ENCODE measurements at regions not wholly inside any gene's neighbourhood (a gene's known extent, or its start where the extent isn't known, plus 50 kb on each side); places are given as distances from the start of the nearest gene placed in this dataset.

DNA sequence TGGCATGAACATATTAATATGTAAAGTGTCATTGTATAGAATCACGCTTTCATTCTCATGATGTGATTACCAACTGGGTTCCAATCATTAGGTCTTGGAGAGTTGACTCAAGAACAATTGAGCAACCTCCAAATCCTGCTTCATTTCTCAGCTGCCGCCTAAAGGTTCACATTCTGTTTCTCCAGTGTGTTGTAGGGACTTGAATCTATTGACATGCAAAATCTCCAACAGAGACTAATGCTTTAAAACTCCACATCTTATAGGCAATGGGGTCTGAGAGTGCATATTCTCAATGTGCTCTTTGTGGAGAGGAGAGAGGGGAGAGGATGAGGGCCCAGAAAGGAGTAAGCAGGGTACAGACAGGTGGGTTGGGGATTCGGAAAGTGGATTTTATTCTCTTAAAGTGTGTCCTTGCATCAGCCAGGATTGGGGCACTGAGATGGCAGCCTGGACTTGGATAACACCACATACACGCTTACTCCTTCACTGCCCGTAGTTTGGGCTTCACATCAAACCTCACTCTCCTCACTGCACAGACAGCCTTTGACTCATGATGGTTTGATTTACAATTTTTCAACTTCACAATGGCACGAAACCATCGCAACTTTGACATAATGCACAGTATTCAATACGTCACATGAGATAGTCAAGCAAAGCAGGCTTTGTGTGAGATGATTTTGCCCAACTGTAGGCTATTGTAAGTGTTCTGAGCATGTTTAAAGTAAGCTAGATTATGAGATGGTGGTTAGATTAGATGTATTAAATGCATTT is 241.3 kb upstream of the IRS2 start:
- H2AK5ac ChIP-seq (ENCODE audit: low read depth, low read length) = no peak overlapping the region
- no peaks in the 10 kb centered on the region for H3K79me1 ChIP-seq (ENCODE audit: low read depth, low read length)
- H3K56ac ChIP-seq (replicated peaks; ENCODE audit: insufficient read length, low read depth, low read length) = no peak overlapping the region
- no peak overlapping the region for H3K9ac ChIP-seq (replicated peaks in 1 of 4; ENCODE audit: extremely low read depth in 1 of 4, low read depth in 3 of 4, low read length in 3 of 4)
- H2BK15ac ChIP-seq (ENCODE audit: low read length) = no peak overlapping the region
- H3K36me3 ChIP-seq (ENCODE audit: control insufficient read depth in 2 of 4, insufficient read depth in 4 of 4, low read length in 3 of 4) = no peaks in the 10 kb centered on the region
- H3K9me3 ChIP-seq (ENCODE audit: insufficient read depth in 2 of 2, low read depth in 1 of 2, low read length in 1 of 2) = no peaks in the 10 kb centered on the region
- no peaks in the 10 kb centered on the region for H3K79me2 ChIP-seq (ENCODE audit: control insufficient read depth in 1 of 2, insufficient read depth in 2 of 2, low read length in 2 of 2)
- peak overlapping the region; percentile 74; the same call in 1 of the 2 replicates for H2AFZ ChIP-seq (ENCODE audit: low read length)
- no peak overlapping the region for H3K4me3 ChIP-seq (ENCODE audit: extremely low read depth in 1 of 4, insufficient read depth in 2 of 4, low read depth in 3 of 4, low read length in 4 of 4)
- peaks cover 0 to 8% (median 5%) of the 10 kb centered on the region in 4 experiments; a peak in 2 of 7 replicates for H3K4me1 ChIP-seq (replicated peaks in 1 of 4; ENCODE audit: control insufficient read depth in 3 of 4, insufficient read depth in 4 of 4, low read length in 3 of 4)
- no peaks in the 10 kb centered on the region for H4K20me1 ChIP-seq (replicated peaks in 1 of 2; ENCODE audit: control insufficient read depth in 1 of 2, insufficient read depth in 2 of 2, low read length in 2 of 2)
- ChIA-PET CTCF (ENCODE audit: partially characterized antibody) (interaction anchor here (0.7 kb wide), 1 partner anchor 70 kb away, joined by 3 read pairs; no protein-coding TSS in a partner anchor), POLR2A (ENCODE audit: partially characterized antibody) (no interaction called here)
- H4K91ac ChIP-seq (replicated peaks; ENCODE audit: insufficient read length, low read length) = no peak overlapping the region
- H2BK120ac ChIP-seq (replicated peaks; ENCODE audit: low read depth, low read length) = no peak overlapping the region
- no peak overlapping the region for H2BK12ac ChIP-seq (ENCODE audit: low read depth, low read length)
- H4K5ac ChIP-seq (ENCODE audit: insufficient read length, low read depth, low read length) = no peak overlapping the region
- FAIRE-seq (no peak), DNase-seq (ENCODE audit: low read depth in 1 of 2, low spot score in 2 of 2) (no peak)
- H3K27ac ChIP-seq (ENCODE audit: low read depth, low read length) = no peak overlapping the region
- no peak overlapping the region for H2BK20ac ChIP-seq (ENCODE audit: low read length)
- H3K4me2 ChIP-seq (ENCODE audit: insufficient read depth in 1 of 2, low read depth in 2 of 2, low read length in 2 of 2) = peak overlapping the region in 1 of 2 experiments; percentile 23; a peak in 1 of 4 replicates
- H3K14ac ChIP-seq (ENCODE audit: insufficient read length) = no peak overlapping the region
- H3K23me2 ChIP-seq (ENCODE audit: low read depth, low read length) = no peaks in the 10 kb centered on the region
- 0 out of 2 replicates have a peak, but pooled peaks have one; percentile 1 for TF ChIP-seq CEBPB (IDR thresholded peaks at IDR 0.05; ENCODE audit: low read depth, low read length)
- TF ChIP-seq SIX5 (IDR thresholded peaks at IDR 0.05; ENCODE audit: low read depth, low read length) = no peak
- H3K23ac ChIP-seq (ENCODE audit: insufficient read length) = no peak overlapping the region
- no peak overlapping the region for H3K4ac ChIP-seq (replicated peaks; ENCODE audit: insufficient read length, low read depth, low read length)
- no peaks in the 10 kb centered on the region for H3K27me3 ChIP-seq (replicated peaks in 1 of 4; ENCODE audit: control insufficient read depth in 3 of 4, extremely low read depth in 1 of 4, insufficient read depth in 3 of 4, low read length in 3 of 4)
- no peak overlapping the region for H3K18ac ChIP-seq (ENCODE audit: extremely low read depth, low read length)
- H2BK5ac ChIP-seq (ENCODE audit: low read depth, low read length) = no peak overlapping the region
- no peak overlapping the region for H4K8ac ChIP-seq (ENCODE audit: extremely low read depth, insufficient read depth, low read length)
- 73% methylated on average over 8 of the region's 8 CpGs; no CpG with 5 or more reads in 1 of the 2 experiments for WGBS, 2 experiments (ENCODE audit: extremely low coverage in 1 of 2, insufficient coverage in 1 of 2, insufficient read length in 1 of 2, insufficient replicate concordance in 2 of 2, low coverage in 1 of 2, low lambda C conversion rate in 2 of 2, missing lambda C conversion rate in 1 of 2)

Data from H1 (cell line).